Panc1 (cell line): ENCODE measurements at regions not wholly inside any gene's neighbourhood (a gene's known extent, or its start where the extent isn't known, plus 50 kb on each side); places are given as distances from the start of the nearest gene placed in this dataset.

Experiments used
- ATAC-seq: fragments of 200-7000 bp; cut with Tn5 transposase; 2 replicates; pipeline ENCODE4 v1.9.1; 2020; ENCODE audit warnings: mild to moderate bottlenecking, moderate library complexity
- BruUV-seq: library from RNA; stranded (reverse); fragments of 400-500 nt; replicated peaks from 2 replicates; lab custom pipeline; 2021; lab: Mats Ljungman, UMichigan
- CTCF ChIA-PET: fragments of 300-600 bp; sonication (Branson Sonifier 250); formaldehyde crosslinking; loops from one replicate; lab custom pipeline; 2022; ENCODE audit warnings: antibody characterized with exemption; lab: Charles Lee
- POLR2A ChIA-PET: fragments of 300-600 bp; sonication (Branson Sonifier 250); formaldehyde crosslinking; loops from one replicate; lab custom pipeline; 2022; ENCODE audit warnings: antibody characterized with exemption; lab: Charles Lee
- DNase-seq: peaks from one replicate; pipeline ENCODE4 v3.0.0-alpha.2; 2010; ENCODE audit warnings: low read depth, low spot score
- H3K27ac ChIP-seq: 2 replicates; pipeline ENCODE4 v1.5.1; 2011; ENCODE audit warnings: mild to moderate bottlenecking, low read length, inconsistent platforms
- H3K27me3 ChIP-seq: fragments of 200-500 bp; sonication (Bioruptor generic); 2 replicates; pipeline ENCODE4 v1.6.0; 2014; ENCODE audit warnings: low read length, inconsistent platforms; ENCODE audit not compliant: control insufficient read depth, insufficient read depth
- H3K36me3 ChIP-seq: fragments of 200-500 bp; sonication (Bioruptor generic); 2 replicates; pipeline ENCODE4 v1.5.1; 2014; ENCODE audit warnings: inconsistent platforms, mild to moderate bottlenecking, low read length, moderate library complexity; ENCODE audit not compliant: control insufficient read depth, insufficient read depth
- H3K4me1 ChIP-seq: 2 replicates; pipeline ENCODE4 v1.5.1; 2011; ENCODE audit warnings: inconsistent platforms, mild to moderate bottlenecking, low read length, moderate library complexity; ENCODE audit not compliant: control insufficient read depth, insufficient read depth
- H3K4me3 ChIP-seq, 2 experiments: 2 replicates each; pipeline ENCODE4 v1.5.1; 2011 to 2012; ENCODE audit warnings: low read depth in 2 of 2, low read length in 2 of 2, mild to moderate bottlenecking in 2 of 2, inconsistent platforms in 1 of 2, moderate library complexity in 1 of 2
- H3K9me3 ChIP-seq: fragments of 200-500 bp; sonication (Bioruptor generic); 2 replicates; pipeline ENCODE4 v1.5.1; 2014; ENCODE audit warnings: low read depth, mild to moderate bottlenecking, inconsistent platforms, low read length, moderate library complexity; ENCODE audit not compliant: control insufficient read depth, insufficient read depth
- CTCF ChIP-seq: fragments of 450-650 bp; IDR thresholded peaks from 2 replicates; pipeline ENCODE4 v1.5.1; 2017; ENCODE audit warnings: mild to moderate bottlenecking
- POLR2AphosphoS5 ChIP-seq: IDR thresholded peaks from 2 replicates; pipeline ENCODE4 v1.6.1; 2012; ENCODE audit warnings: mild to moderate bottlenecking, low read depth, low read length, moderate library complexity
- REST ChIP-seq, 2 experiments: IDR thresholded peaks; 2 replicates each; pipeline ENCODE4 v1.6.1; 2011 to 2012; ENCODE audit warnings: low read depth in 2 of 2, control low read depth in 1 of 2, low read length in 1 of 2, mild to moderate bottlenecking in 1 of 2, moderate library complexity in 1 of 2; ENCODE audit not compliant: insufficient read depth in 1 of 2
- SIN3A ChIP-seq: IDR thresholded peaks from 2 replicates; pipeline ENCODE4 v1.6.1; 2012; ENCODE audit warnings: low read depth, mild to moderate bottlenecking, low read length, moderate library complexity, borderline replicate concordance; ENCODE audit not compliant: insufficient read depth
- TCF7L2 ChIP-seq: IDR thresholded peaks from 2 replicates; pipeline ENCODE4 v1.6.1; 2011; ENCODE audit warnings: mild to moderate bottlenecking, low read depth, low read length, inconsistent platforms
- in situ Hi-C: cut with HindIII; loops from 2 replicates; pipeline ENCODE4 v1.10.0; 2016; ENCODE audit warnings: low sequenced_read_pairs, low pct_unique_long_range_greater_than_20kb
- intact Hi-C: fragments of 100-400 bp; cut with micrococcal nuclease; formaldehyde crosslinking; loops from one replicate; pipeline ENCODE4 v1.10.0; 2022; ENCODE audit not compliant: unreplicated experiment

GRCh38 chr4:126291886-126292285 is 977.1 kb downstream of the FAT4 start:
- ATAC-seq (no peak), DNase-seq (no peak)
- H3K27me3 ChIP-seq = no peaks in the 10 kb centered on the region
- H3K9me3 ChIP-seq = no peaks in the 10 kb centered on the region
- H3K27ac ChIP-seq = no peak overlapping the region
- ChIA-PET CTCF (no interaction called here), POLR2A (no interaction called here)
- no TSS peak for BruUV-seq
- H3K4me1 ChIP-seq = no peaks in the 10 kb centered on the region
- intact Hi-C loops (no loop called here), in situ Hi-C loops (no loop called here)
- no peak overlapping the region for H3K4me3 ChIP-seq
- TF ChIP-seq REST (IDR thresholded peaks at IDR 0.05; ENCODE audit: insufficient read depth in 1 of 2, low read depth in 2 of 2, low read length in 1 of 2) (no peak), CTCF (no peak), TCF7L2 (no peak), POLR2AphosphoS5 (no peak), SIN3A (no peak)
- no peaks in the 10 kb centered on the region for H3K36me3 ChIP-seq

GRCh38 chr4:126298271-126298670 is 983.5 kb downstream of the FAT4 start:
- in situ Hi-C loops (no loop called here), intact Hi-C loops (no loop called here)
- POLR2A ChIA-PET = no interaction called here
- ATAC-seq = no peak
- no peaks in the 10 kb centered on the region for H3K9me3 ChIP-seq
- no peaks in the 10 kb centered on the region for H3K36me3 ChIP-seq
- CTCF ChIA-PET = no interaction called here
- TF ChIP-seq SIN3A (no peak), CTCF (no peak), REST (IDR thresholded peaks at IDR 0.05; ENCODE audit: insufficient read depth in 1 of 2, low read depth in 2 of 2, low read length in 1 of 2) (no peak)
- DNase-seq = no peak
- H3K4me1 ChIP-seq = no peaks in the 10 kb centered on the region
- BruUV-seq = no TSS peak
- H3K27me3 ChIP-seq = no peaks in the 10 kb centered on the region
- no peak overlapping the region for H3K4me3 ChIP-seq
- no peak overlapping the region for H3K27ac ChIP-seq
